WERI-Rb-1 (cell line): ENCODE measurements at regions not wholly inside any gene's neighbourhood (a gene's known extent, or its start where the extent isn't known, plus 50 kb on each side); places are given as distances from the start of the nearest gene placed in this dataset.

Experiments used
- DNase-seq: peaks from one replicate; pipeline ENCODE4 v3.0.0-alpha.2; 2020
- H3K27ac ChIP-seq: fragments of 250-450 bp; sonication (Bioruptor Pico); 2 replicates; pipeline ENCODE4 v1.5.1; 2020; ENCODE audit warnings: mild to moderate bottlenecking, moderate library complexity
- H3K27me3 ChIP-seq: fragments of 250-450 bp; sonication (Bioruptor Pico); 2 replicates; pipeline ENCODE4 v1.5.1; 2021; ENCODE audit warnings: mild to moderate bottlenecking, low read depth, moderate library complexity; ENCODE audit not compliant: insufficient read depth, severe bottlenecking
- H3K36me3 ChIP-seq: fragments of 250-450 bp; sonication (Bioruptor Pico); 2 replicates; pipeline ENCODE4 v1.5.1; 2020; ENCODE audit warnings: mild to moderate bottlenecking, moderate library complexity
- H3K4me3 ChIP-seq: 2 replicates; pipeline ENCODE4 v1.5.1; 2011; ENCODE audit warnings: low read depth, mild to moderate bottlenecking, control low read depth, low read length
- H3K9me3 ChIP-seq: fragments of 250-450 bp; sonication (Bioruptor Pico); 2 replicates; pipeline ENCODE4 v1.5.1; 2021; ENCODE audit warnings: mild to moderate bottlenecking, moderate library complexity; ENCODE audit not compliant: severe bottlenecking
- TF ChIP-seq, protein P1 (sequence below): IDR thresholded peaks from 2 replicates; pipeline ENCODE4 v1.5.1; 2011; ENCODE audit warnings: low read depth, mild to moderate bottlenecking, control low read depth, inconsistent platforms, low read length

- DNase-seq: no peak
- TF ChIP-seq, protein P1, sequence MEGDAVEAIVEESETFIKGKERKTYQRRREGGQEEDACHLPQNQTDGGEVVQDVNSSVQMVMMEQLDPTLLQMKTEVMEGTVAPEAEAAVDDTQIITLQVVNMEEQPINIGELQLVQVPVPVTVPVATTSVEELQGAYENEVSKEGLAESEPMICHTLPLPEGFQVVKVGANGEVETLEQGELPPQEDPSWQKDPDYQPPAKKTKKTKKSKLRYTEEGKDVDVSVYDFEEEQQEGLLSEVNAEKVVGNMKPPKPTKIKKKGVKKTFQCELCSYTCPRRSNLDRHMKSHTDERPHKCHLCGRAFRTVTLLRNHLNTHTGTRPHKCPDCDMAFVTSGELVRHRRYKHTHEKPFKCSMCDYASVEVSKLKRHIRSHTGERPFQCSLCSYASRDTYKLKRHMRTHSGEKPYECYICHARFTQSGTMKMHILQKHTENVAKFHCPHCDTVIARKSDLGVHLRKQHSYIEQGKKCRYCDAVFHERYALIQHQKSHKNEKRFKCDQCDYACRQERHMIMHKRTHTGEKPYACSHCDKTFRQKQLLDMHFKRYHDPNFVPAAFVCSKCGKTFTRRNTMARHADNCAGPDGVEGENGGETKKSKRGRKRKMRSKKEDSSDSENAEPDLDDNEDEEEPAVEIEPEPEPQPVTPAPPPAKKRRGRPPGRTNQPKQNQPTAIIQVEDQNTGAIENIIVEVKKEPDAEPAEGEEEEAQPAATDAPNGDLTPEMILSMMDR: no peak
- H3K27me3 ChIP-seq: no peaks in the 10 kb centered on the region
- H3K27ac ChIP-seq: no peak overlapping the region
- no peaks in the 10 kb centered on the region for H3K36me3 ChIP-seq
- peaks cover 5% of the 10 kb centered on the region for H3K9me3 ChIP-seq
- no peak overlapping the region for H3K4me3 ChIP-seq
These were observed 314.4 kb downstream of the CYP26B1 start for GRCh38 chr2:71833272-71833671.

DNA sequence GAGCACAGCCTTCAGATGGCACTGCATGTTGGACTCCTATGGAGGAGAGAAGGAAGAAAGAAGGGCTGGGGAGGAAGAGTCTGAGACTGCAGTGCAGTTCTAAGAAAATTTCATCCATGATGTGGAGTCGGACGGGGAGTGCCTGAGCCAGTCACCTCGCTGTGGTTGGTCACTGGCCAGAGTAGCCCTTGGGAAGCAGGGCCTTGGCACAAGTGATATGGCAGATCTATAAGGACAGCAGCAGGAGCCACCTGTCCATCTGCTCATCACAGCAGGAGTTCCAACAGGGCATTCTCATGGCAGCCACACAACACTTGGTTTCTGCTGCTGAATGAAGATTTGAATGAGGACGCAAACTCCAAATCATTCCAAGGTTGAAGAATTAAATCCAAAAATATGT, 314.8 kb downstream of the CYP26B1 start:
- peaks cover 5% of the 10 kb centered on the region for H3K9me3 ChIP-seq
- DNase-seq: no peak
- H3K27ac ChIP-seq: no peak overlapping the region
- no peaks in the 10 kb centered on the region for H3K36me3 ChIP-seq
- H3K4me3 ChIP-seq: no peak overlapping the region
- TF ChIP-seq, protein P1: no peak
- H3K27me3 ChIP-seq: no peaks in the 10 kb centered on the region

GRCh38 chr2:71832388-71832787, 315.3 kb downstream of the CYP26B1 start:
- TF ChIP-seq, protein P1: no peak
- DNase-seq: no peak
- Histone ChIP-seq H3K27ac (no peak overlapping the region), H3K4me3 (no peak overlapping the region), H3K36me3 (no peaks in the 10 kb centered on the region), H3K27me3 (no peaks in the 10 kb centered on the region), H3K9me3 (peaks cover 5% of the 10 kb centered on the region)

GRCh38 chr2:71831193-71831577, 316.5 kb downstream of the CYP26B1 start:
- Histone ChIP-seq H3K27ac (no peak overlapping the region), H3K4me3 (no peak overlapping the region), H3K36me3 (no peaks in the 10 kb centered on the region), H3K9me3 (peaks cover 5% of the 10 kb centered on the region), H3K27me3 (no peaks in the 10 kb centered on the region)
- DNase-seq: no peak
- TF ChIP-seq, protein P1: no peak

GRCh38 chr2:71830497-71831192, 317.0 kb downstream of the CYP26B1 start:
- TF ChIP-seq, protein P1: no peak
- Histone ChIP-seq H3K36me3 (no peaks in the 10 kb centered on the region), H3K4me3 (no peak overlapping the region), H3K27me3 (no peaks in the 10 kb centered on the region), H3K27ac (no peak overlapping the region), H3K9me3 (peaks cover 5% of the 10 kb centered on the region)
- DNase-seq: no peak

GRCh38 chr2:71829008-71829407, 318.7 kb downstream of the CYP26B1 start:
- no peaks in the 10 kb centered on the region for H3K27me3 ChIP-seq
- DNase-seq: no peak
- no peak overlapping the region for H3K4me3 ChIP-seq
- H3K9me3 ChIP-seq: peaks cover 5% of the 10 kb centered on the region
- TF ChIP-seq, protein P1: no peak
- H3K27ac ChIP-seq: no peak overlapping the region
- no peaks in the 10 kb centered on the region for H3K36me3 ChIP-seq
